Left forelimb (tissue), 1 donor: ENCODE measurements at regions not wholly inside any gene's neighbourhood (a gene's known extent, or its start where the extent isn't known, plus 50 kb on each side); places are given as distances from the start of the nearest gene placed in this dataset.

Experiments used
- DNase-seq: peaks from one replicate; pipeline ENCODE4 v3.0.0-alpha.2; 2018; ENCODE audit warnings: low spot score

- DNase-seq, result no peak
These were observed 368.7 kb upstream of the ADGRL2 start for GRCh38 chr1:81432059-81432458.

DNA sequence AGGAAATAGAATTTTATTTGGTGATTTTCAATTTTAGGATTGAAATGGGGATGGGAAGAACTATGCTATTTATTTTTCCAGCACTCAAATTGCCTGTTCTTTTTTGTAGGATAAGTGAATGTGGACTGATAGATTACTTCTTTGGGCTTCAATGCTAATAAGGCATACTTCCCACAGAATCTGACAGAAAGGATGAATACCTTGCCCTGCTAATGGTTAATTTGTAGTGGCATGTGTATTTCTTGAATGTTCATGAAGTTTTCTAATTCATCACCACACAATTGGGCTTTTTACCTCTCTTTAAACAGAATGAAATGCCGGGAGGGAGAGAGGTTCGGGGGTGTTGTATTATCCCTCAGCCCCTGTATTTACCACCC is 369.1 kb upstream of the ADGRL2 start:
- DNase-seq, result no peak

GRCh38 chr1:81430955-81431623 is 369.6 kb upstream of the ADGRL2 start:
- DNase-seq, result no peak

- no peak for DNase-seq
These were observed 370.3 kb upstream of the ADGRL2 start for GRCh38 chr1:81430236-81430938.

GRCh38 chr1:81428998-81429397 is 371.7 kb upstream of the ADGRL2 start:
- DNase-seq, result no peak

DNA sequence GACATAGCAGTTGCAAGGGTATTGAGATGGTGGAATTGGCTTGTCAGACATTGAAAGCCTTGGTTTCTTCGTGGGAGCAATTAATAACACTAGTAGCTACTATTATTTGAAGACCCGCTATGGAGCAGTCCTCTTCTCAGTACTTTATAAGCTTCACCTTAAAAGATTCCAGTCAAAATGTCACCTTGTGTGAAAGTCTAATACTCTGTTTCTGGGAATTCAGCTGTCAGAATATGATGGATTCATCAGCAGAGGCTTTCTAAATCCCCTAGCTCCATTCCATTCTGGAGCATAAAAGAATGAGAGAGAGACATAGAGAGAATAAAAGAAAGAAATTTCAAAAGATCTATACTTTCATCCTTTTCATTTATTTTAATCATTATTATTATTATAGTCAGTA is 375.9 kb upstream of the ADGRL2 start:
- DNase-seq, result no peak

- DNase-seq, result no peak
These were observed 376.7 kb upstream of the ADGRL2 start for GRCh38 chr1:81424061-81424460.

DNA sequence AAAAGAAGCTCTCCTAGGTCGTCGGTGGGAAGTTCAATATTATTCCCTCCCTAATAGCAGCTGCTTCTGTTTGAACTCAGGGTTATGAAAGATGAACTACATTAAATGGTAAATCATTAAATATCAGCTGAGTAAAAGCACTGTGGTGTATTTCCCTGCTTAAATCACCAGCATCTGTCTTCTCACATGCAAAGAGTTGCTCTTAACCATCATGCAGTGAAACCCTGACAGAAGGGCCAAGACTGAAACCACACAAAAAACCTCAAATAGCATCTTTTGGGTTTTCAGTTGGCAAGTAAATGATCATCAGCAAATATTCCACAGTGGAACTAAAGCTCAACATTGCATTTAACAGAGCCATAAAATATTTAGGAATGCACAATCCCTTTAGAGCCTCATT is 380.0 kb upstream of the ADGRL2 start:
- DNase-seq, result no peak

DNA sequence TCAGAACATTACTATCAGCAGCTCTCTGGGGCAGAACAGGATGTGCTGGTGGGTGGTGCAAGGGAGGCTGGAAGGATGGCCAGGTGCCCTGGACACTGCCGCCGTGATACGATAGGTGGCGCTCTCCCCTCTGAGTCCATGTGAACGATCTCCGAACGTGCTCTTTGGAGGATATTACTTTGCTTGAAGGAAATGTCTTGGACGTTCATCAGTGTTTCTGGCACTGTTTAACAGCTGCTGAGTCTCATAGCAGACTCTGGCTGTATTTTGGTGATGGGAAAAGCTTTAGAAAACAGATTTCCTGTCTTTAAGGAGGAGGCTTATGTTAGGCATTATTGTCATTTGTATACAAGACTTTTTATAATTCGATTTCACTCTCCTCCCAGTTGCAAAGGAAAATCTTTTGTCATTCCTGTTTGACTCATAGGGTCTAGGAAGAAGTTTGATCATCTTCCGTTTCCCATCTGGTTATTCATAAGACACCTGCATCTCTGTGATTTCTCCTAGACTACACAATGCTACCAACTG is 386.2 kb upstream of the ADGRL2 start:
- peak; percentile 83 for DNase-seq

DNA sequence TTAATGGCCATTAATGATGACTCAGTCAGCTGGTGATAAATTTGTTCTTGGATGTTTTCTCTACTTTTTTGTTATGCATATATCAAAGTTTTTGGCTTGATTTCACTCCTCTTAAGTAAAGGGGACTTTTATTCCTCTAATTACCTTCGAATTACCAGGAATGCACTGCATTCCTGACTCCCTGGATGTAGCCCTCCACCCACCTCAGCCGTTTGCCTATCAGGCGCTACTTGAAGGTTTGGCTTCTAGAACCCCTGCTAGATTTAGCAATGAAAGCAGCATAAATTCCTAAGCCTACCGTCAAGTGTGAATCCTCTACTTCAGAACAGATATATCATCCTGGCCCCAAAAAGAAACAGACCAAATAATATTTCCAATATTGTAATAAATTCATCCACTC is 387.8 kb upstream of the ADGRL2 start:
- no peak for DNase-seq

DNA sequence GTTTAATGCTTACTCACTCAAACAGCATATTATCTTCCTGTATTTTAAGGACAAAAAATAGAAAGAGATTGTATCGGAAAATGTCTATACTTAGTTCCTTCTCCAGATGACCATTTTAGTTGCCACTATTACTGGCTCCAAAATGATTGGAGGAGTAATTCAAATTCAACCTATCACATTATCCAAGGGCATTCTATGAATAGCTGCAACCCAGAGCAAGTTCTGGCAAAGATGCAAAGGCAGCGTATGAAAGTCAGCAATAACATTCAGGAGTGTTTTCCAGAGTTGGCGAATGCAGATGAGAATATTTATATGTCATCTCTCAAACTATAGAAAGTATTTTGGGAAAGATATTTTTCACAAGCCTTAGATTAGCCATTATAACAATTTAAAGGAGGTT is 389.8 kb upstream of the ADGRL2 start:
- no peak for DNase-seq

- DNase-seq, result no peak
These were observed 390.4 kb upstream of the ADGRL2 start for GRCh38 chr1:81410351-81410750.

DNA sequence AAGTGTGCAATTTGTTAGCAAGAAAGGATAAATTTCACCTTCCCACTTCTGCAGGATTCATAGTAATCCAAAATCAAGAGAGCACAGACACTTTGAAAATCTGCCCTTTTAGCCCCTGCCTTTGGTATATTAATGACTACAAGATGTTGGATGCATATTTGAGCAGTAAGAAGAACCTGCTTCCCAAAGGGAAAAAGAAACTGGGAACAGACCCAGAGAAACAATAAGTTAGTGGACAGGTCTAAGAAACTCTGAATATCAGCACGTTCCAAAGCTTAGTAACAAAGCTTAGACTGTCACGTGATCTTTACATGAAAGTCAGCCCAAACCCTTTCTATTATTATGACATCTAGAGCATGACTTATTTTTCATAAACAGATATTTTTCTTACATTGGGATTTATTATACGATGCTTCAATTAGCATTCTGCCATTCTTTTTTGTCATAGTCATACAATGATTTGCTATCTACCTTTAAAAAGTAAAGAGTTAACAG is 390.9 kb upstream of the ADGRL2 start:
- no peak for DNase-seq

DNA sequence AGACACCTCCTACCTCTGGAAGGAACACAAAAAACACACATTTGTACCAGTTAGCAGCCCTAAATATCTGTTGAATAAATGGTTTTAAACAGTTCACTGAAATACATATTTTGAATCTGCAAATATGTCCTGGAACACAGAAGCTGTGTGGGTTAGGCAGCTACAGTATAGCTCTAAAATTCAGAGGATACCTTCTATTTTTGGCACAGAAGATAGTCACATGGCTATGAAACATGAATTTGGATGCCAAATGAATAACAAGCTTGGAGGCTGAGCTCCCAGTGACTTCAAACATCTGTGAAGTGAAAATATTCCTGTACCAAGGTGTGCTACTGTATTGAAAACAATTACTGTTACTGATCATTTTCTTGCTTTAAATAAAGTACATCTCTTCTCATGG is 391.5 kb upstream of the ADGRL2 start:
- no peak for DNase-seq

DNA sequence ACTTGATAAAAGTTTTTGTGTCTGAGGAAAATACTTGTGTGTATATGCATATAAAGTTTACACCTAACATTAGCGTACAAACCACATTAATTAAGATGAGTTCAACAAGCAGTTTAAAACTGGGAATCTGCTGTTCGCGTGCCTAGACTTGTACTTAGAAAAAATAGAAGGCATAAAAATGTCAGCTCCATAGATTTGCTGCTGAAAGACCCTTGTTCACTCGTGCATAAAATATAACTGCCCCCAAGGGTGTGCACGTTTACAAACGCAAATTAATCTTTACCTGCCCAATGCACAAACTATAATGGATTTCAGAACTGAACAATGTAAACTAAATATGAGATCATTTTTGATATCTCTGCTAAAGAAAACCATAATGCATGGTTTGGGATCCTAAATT is 392.3 kb upstream of the ADGRL2 start:
- no peak for DNase-seq

DNA sequence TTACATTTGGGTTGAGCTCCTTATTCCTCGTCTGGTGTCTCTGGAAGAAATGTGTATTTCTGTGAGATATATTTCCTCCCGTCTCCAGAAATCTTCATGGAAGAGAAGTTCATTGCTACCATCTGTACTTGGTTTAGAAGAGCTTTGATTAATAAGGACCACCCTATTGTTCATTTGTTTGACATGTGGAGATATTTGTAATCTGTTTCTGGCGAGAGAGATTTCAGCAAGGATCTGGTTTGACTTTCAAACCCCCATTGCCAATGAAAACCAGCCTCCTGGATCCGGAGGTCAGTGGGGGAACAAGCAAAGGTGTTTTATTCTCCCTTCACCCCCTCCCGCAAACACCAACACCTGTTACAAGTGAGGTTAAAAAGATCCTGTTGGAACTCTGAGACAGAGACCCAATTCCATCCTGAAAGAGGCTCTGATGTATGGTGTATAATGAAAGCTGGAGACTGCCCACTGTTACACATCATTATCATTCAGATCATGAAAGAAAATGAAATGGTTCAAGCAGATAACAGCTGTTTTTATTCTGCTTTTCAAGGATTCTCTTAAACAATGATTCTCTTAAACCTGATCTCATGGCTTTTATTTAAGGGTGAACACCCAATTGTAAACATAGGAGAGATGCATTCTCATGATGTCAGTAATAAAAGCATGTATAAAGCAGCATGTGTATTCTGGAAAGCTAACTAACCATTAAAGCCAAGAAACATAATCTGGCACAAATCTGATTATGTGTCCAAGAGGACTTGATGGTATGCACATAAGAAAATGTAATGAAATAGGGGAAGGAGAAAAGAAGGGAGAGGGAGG is 393.5 kb upstream of the ADGRL2 start:
- no peak for DNase-seq

DNA sequence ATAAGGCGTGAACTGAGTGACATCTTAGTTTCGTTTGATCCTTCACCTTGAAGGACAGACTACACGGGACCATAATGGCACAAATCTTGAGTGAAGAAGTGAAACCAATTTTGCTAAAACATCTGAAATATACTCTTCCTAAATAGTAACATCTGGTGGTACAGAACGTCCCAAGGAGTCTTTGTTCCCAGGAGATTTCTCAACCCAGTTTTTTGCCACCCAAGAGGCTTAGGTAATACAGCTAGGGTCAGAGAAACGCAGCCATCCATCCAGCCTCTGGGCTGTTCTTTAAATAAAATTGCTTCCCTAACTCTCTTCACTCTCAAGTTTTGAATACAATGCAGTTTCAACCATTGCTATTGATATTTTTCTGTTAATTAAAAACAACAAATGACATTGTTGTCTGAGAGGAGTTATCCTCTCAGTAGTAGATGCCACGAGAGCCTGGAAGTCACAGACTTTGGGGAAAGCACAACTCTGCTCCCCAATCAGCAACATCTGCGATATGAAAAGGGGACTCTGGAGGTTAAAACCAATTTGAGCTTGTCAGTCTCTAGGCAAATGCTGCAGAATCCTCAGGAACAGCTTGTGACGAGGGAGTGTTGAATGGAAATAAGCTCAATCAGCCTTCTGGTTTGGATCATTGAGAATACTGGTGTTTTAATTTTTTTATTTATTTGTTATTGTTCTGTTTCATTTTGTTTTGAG is 394.3 kb upstream of the ADGRL2 start:
- DNase-seq, result no peak

GRCh38 chr1:81398041-81398440 is 402.7 kb upstream of the ADGRL2 start:
- no peak for DNase-seq

DNA sequence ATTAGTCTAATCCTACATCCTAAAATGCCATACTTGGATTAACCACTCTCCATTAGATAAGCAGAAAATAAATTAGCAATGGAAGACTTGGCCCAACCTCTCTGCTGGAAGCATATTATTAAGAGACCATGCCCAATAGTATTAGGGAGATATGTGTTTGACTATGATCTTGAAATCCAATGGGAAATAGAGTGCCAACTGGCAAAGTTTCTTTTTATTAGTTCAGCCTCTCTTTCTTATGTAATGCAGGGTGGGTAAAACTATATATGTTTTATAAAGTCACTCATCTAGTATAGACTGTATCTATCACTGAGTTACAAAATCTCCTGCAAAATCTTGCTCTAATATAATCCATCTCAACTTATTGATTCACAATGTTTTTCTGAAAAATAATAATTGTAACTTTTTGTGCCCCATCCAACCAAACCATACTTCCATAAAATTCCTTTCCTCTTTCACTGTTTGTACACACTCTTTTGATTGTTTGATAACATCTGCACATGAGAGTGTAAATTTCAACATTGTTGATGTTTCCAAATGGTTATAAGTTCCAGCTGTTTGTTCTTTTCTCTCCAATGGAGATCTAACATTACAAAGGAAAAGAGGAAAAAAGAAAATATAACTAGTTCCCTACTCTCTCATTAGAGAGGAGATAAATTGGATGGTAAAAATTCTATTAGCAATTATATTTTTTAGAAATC is 408.1 kb upstream of the ADGRL2 start:
- no peak for DNase-seq

DNA sequence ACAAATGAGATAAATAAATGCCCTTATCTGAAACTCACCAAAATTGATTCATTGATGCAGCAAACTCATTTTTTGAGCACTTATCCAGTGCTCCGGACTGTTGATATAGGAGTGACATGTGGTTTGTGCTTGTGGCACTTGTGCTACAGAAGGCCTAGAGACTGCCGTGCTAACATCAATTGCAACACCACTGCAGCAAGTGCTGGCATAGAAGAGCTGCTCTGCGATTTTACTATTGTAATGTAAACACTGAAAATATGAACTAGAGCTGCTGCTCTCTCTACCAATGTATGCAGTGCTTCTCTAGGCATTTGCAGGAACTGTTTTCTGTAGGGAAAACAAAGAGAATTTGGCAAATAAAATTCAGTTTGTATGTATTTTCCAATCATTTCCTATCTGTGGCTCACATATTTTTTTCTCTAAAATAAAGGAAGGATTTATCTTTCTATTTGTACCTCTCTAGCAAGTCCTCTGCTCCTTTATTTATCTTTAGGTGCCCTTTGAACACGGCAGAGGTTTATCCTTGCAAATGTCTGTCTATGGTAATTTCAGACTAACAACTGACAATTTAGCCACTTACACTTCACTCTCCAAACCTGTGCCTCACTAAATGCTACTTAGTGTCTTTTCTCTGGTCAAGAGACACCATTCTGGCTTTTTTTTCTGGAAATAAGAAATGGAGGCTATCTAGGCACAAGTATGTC is 409.5 kb upstream of the ADGRL2 start:
- DNase-seq, result no peak

GRCh38 chr1:81388435-81388834 is 412.3 kb upstream of the ADGRL2 start:
- DNase-seq, result no peak
